Stimulated activated CD4-positive, alpha-beta T cell treated with anti-CD3 and anti-CD28 coated beads, Interleukin-12 subunit alpha, Interleukin-12 subunit beta, amount 100 ng/mL, for 48 hours (primary cell): ENCODE measurements at regions not wholly inside any gene's neighbourhood (a gene's known extent, or its start where the extent isn't known, plus 50 kb on each side); places are given as distances from the start of the nearest gene placed in this dataset.
"Not testable (repeated sequence)": the region's sequence is repeated elsewhere in the genome, so short reads cannot be mapped to it uniquely, and the experiment has no call there.

Experiments used
- DNase-seq, 3 donors: peaks; one replicate each; pipeline ENCODE4 v3.0.0-alpha.2; 2020; ENCODE audit warnings: low read depth in 2 of 3, low spot score in 1 of 3

DNA sequence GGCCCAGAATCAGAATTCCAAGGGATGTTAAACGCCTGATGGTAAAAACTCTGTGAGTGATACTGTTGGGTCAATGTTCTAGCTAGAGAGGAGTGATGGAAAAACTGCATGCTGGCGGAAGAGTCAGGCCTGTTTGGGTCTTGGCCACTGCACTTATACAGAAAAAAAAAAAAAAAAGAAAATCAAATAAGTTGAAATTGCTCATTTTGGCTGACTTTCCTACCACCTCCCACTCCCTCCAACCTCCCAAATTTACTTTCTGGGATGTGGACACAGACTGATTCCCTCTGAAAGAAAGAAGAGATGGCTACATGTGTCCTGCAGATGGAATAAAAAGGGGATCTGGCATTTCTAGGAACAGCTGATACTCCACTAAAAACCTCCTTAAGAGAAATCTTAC lies 234.1 kb upstream of the GIMD1 start:
- no peak for DNase-seq

DNA sequence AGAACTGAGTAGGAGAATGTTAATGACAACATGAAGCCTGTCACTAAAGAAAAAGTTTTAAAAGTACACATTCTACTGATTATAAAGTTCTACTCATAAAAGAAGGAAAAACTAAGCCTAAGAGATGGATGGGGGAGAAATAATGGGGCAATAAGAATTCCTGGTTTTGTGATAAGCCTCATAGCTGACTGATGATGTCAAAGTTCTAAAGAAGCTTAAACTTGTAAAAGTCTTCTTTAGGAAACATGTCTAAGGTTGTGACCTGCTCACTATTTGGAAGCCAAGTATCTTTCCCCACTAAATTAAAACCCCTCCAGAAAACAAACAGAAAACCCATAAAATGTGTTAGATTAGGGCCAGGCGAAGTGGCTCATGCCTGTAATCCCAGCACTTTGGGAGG lies 232.9 kb upstream of the GIMD1 start:
- no peak for DNase-seq

DNA sequence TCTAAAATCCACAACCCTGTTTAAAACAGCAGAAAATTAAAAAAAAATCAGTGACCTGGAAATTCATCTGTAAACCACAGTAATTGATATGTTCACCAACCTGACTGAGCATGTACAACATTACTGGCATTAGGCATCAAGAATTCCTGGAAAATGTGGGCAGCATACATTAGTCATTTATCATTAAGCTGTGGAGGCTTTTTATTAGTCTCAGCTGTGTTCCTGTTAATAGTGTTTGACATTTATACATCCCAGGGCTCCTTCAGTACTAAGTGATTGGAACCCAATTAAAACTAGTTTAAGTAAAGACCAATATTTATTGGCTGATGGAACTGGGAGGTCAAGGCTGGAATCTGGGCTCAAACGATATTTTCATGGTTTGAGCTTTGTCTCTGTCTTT lies 227.3 kb upstream of the GIMD1 start:
- no peak for DNase-seq

DNA sequence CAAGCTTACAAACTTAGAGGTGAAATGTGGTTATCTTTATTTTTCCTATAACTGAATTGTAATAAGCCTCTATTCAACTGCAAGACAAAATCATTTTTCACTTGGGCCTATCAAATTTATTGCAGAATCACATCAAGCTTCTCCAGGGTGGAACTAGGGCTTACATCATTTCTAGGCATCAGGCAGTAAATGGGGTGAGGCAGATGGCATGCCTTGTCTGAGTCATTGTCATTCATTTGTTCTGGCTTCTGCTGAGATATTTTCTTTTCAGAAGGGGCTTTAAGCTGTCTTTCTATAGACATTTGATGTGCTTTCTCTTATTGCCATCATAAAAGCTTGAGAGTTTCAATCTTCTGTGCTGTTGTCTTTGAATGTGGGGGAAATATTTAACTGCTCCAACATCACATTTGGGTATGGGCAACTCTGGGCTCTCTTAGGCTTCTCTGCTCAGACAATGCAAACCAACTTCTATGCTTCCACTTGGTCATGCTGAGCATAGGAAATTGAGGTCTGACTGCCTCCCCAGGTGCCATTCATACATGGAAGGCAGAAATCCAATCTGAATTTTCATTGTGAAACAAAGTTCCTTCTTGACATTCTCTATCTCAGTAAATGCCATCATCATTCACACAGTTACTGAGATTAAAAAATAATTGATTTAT lies 225.8 kb upstream of the GIMD1 start:
- DNase-seq: no peak

DNA sequence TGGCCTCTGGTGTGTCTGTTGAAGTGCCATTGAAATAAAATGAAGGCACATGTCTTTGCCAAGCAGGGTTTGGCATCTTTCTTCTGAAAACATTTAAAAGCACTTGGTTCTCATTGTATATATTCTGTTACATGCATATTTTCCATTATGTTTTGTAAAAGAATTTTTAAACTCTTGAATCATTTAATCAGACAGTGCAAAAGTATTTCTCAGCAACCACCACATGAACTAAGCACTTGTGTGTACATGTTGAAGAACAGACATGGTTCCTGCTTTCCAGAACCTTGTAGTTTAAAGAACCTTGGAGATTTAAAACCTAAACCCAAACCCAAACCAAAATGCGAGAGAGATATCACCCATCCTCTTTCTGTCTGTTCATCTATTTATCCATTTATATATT lies 220.3 kb upstream of the GIMD1 start:
- no peak for DNase-seq

DNA sequence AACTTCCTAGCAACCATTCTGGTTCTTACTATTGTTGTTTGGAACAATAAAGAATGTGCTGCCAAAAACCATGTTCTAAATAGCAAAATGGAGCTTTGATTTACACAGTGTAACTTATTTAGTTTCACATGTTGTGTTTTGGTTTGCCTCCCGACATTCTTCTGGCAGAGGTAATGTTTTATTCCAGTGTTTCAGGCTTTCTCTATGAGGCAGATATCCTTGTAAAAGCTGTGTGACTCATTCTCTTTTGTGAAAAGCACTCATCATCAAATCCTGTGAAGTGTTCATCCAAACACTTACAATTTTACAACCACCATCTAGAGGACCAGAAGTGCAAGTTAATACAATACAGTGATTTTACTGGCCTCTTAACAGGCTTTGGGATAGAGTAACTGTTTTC lies 219.0 kb upstream of the GIMD1 start:
- no peak for DNase-seq

DNA sequence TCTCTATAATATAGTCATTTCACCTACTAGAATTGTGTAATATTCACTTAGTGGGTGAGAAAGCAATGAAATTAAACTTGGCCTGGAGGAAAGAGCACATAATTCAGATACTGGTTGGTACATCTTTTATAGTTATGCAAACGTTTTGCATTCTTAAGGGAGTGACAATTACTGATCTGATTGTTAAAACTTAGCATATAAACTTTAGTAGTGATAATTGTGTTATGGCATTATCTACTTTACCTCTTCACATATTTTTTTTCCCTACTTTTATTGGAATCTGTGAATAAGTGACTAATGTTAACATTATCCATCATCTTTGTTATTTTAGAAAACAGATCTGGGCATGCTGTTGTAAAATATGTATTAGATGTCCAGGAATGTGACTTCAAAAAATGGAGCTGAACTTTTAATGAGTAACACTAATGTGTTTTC lies 217.4 kb upstream of the GIMD1 start:
- DNase-seq: no peak

DNA sequence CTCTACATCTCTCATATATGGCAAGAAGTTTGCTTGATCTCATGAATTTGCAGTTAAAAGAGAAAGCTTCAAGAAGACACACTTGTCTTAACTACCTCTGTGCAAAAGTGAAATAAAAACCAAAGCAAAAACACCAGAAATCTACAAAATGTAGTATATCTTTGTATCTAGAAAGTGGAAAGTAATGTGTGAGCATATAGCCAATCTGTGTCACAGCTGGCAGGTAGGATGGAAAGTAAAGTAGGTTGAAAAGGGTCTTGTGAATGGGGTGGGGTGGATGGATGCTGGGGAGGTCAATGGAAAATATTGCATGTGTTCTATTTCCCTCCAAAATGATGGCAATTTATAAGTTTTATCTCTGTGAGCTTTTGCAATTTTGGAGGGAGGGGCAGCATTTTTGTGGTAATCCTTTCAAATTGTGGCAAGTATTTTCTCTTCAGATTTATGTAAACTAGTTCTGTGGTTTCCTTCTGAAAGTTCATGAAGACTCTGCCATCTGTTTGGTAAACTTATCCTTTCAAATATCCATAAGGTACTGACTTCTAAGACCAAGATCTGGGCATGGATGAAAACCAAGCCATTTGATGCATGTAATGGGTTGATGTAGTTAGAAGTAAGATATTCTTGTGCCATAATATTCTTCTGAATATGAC lies 215.9 kb upstream of the GIMD1 start:
- no peak for DNase-seq

DNA sequence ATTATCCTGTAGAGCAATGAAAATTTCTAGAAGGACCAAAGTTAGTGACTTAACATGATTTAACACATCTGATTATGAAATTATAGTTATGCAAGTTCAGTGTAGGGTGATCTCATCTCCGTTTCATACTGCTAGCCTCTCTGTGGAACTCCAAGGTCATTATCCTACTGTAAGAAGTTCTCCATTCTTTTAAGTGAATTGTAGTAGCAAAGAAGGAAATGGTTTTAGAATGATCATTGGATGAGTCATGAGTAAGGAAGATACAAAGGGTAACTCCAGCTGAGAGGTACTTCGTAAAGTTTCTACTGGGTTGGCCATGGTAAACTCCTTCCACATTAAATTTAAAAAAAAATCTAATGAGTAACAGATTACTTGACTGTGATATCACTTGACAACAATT lies 215.0 kb upstream of the GIMD1 start:
- no peak for DNase-seq

DNA sequence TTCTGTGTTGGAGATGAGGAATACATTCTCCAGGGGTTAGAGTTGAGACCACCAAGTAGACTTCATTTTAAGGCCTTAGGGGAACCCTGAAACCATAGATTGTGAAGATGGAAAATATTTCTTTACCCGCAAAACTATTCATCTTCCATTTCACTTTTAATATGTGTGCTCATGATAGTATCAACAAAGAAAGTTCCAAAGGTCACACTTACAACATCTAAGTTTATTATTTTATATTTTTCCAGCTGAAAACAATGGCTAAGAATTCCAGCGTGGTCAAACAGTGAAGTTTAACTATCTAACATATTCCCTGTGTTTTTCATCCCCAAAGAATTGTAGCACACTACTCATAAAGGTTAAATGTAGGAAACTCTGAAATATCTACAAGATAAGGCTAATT lies 214.5 kb upstream of the GIMD1 start:
- DNase-seq: no peak

DNA sequence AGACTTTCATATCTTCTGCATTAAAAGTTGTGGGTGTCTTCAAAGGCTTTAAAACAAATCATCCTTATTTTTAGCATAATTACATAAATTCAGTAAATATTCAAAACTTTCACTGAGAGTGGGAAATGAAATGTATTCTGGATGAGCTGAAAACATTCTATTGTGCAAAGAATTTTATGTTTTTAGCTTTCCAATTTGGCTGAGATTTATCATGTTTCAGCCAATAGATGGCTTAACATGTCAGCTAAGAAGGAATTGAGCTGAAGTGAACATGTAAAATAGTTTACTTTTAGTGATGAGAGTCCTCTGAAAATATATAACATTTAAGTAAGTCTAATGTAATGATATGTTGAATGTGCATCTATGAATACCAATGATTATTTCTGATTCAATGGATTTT lies 213.5 kb upstream of the GIMD1 start:
- no peak for DNase-seq

DNA sequence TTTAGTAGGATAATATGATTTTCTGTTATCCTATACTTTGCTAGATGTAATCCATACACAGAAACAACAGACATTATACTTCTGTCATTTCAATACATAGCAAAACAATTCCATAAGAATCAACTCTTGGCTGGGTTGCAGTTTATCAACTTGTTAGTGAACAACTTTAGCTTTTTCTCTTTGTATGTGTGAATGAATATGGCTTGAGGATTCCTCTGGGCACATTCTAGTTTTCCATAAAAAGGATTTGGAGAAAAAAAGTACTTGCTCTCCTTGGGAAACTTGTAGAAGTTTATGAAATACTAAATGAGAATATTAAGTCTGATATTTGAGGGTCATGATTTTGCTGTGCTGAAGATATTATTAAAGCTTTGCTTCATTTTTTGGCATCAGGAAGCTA lies 210.7 kb upstream of the GIMD1 start:
- no peak for DNase-seq

DNA sequence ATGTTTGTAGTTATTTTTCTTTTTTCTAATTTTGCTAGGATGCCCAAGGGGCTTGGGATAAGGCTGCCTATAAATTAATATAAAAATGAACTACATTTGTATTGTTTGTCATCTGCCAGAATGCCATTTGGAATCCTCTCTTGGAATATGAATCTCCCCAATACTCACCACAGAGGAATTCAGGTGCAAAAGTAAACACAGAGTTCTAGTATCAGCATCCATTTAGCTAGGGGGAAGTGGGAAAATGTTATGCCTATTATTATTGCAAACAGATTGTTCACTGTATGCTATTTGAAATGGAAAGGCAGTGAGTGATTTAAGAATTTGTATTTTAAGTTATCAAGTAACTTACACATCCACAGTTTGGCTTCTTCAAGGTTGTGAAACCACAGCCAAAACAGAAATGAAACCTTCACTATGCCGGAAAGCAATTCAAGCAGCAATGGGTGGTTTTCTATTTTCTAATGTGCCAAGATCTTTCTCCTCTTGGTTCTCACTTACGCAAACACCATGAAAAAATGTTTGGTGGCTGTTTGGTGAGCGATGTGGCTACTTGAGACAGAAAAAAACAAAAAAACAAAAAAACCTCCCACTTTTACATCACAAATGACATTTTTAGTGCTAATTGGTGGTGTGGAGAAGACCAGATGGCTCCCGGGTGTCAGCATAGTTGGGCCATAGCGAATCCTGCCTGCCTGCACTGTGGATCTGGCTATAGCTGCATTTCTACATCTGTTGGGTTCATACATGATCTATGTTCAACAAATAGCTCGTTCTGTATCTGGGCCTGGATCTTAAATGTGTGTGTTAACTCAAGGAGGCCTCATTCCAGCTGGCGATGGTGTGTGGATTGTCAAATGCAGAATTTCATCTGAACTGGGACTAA lies 200.8 kb upstream of the GIMD1 start:
- no peak for DNase-seq

DNA sequence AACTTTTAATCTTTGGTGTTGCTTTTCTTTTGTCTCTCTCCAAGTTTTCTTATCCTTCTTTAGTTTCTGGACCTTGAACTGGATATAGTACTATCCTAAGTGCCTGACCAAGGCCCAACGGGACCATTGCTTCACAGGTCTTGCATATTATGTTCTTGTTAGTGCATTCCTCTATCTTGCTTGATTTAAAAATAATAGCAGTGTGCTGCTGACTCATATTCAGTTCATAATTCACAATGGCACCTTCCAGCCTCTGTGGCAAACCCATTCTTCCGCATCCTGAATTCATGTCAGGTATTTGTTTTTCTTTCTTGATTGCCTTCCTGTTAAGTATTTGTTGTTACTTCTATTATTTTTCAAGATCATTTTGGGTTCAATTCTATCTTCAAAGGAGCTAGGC lies 197.1 kb upstream of the GIMD1 start:
- no peak for DNase-seq

DNA sequence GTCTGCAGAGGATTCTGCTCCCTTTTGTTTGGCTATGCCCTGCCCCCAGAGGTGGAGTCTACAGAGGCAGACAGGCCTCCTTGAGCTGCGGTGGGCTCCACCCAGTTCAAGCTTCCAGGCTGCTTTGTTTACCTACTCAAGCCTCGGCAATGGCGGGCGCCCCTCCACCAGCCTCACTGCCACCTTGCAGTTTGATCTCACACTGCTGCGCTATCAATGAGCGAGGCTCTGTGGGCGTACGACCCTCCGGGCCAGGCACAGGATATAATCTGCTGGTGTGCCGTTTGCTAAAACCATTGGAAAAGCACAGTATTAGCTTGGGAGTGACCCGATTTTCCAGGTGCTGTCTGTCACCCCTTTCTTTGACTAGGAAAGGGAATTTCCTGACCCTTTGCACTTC lies 195.1 kb upstream of the GIMD1 start:
- not testable (repeated sequence) for DNase-seq

DNA sequence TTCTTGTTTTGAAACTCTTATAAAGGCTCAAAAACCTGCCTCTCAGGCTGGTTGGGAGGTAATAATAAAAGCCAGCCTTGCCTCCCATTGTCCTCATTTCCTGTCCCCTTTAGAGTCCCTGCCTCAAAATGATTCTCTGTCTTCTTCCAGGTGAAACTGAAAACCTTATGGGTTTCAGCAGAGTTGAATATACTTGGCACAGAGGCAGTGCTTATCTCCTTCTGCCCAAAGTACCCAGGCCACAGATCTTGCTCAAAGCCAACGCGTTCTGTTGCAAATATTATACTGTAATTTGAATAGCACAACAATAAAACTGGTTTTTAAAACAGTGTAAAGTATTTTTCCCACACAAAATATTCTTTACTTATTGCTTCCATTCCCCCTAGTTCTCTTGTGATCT lies 183.1 kb upstream of the GIMD1 start:
- no peak for DNase-seq

DNA sequence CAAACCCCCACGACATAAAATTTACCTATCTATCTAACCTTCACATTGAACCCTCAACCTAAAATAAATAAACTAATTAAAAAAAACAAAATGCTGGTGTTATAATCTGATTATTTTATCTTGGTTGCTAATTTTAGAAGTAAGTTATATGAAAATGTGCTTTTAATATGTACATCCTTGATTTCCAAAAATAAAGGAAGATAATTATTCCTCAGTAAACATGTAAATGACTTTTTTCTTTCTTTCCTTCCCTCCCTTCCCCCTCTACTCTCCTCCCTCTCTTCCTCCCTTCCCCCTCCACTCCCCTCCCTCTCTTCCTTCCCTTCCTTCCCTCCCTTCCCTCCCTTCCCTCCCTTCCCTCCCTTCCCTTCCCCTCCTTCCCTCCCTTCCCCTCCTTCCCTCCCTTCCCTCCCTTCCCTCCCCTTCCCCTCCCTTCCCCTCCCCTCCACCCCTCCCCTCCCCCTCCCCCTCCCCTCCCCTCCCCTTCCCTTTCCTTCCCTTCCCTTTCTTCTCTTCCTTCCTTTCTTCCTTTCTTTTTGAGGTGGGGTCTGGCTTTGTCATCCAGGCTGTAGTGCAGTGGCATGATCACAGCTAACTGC lies 180.0 kb upstream of the GIMD1 start:
- DNase-seq: no peak

DNA sequence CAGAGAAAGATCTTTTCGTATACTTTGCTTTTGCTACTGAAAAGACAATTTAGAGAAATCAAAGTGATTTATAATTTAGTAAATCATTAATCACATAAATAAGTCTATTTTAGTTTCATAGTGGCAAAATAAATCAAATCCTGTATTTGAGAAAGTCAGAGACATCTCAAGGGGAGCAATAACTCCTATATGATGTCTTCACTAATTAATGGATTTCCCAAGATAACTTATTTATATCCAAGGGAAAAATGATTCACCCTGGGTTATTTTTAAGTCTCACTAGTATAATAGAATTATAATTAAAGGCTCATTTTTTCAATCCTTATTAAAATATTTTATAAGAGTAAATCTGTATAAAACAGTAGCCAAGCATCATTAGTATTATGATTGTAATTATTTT lies 177.8 kb upstream of the GIMD1 start:
- no peak for DNase-seq

DNA sequence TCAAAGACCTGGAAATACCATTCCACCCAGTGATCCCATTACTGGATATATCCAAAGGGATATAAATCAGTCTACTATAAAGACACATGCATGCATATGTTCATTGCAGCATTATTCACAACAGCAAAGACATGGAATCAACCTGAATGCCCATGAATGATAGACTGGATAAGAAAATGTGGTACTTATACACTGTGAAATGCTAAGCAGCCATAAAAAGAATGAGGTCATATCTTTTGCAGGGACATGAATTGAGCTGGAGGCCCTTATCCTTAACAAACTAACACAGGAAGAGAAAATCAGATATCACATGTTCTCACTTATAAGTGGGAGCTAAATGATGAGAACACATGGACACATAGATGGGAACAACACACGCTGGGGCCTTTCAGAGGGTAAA lies 174.0 kb upstream of the GIMD1 start:
- DNase-seq: not testable (repeated sequence)

DNA sequence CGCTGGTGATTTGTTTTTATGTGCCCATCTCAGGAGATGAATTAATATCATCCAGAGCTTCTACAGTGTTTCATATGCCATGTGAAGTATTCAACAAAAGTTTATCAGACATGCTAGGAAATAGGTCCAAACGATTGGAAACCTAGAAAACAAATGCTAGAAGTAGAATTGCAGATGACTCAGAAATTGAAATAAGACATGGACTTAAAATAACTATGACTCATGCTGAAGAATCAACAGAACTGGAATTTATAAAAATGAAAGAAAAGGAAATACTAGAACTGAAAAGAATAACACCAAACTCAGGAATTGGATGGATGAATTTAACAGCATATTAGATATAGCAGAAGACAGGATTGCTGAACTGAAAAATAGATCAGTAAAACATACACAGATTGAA lies 172.7 kb upstream of the GIMD1 start:
- DNase-seq: no peak

DNA sequence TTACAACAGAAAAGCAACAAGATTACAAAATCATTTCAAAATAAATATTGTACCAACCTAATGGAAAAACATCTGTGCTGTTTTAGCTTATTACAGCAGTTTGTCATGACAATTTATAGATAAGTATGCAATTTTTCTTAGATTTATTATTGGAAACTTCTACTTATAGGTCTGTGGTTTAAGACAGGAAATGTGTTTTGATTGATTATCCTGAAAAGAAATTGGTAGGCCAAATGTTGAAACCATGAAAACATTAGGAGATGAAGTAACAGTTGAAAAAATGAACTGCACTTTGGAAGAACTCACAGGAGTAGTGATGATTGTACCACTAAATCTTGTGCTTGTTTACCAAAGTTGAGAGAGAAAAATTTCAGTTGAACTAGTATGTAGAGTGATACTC lies 162.2 kb upstream of the GIMD1 start:
- no peak for DNase-seq

DNA sequence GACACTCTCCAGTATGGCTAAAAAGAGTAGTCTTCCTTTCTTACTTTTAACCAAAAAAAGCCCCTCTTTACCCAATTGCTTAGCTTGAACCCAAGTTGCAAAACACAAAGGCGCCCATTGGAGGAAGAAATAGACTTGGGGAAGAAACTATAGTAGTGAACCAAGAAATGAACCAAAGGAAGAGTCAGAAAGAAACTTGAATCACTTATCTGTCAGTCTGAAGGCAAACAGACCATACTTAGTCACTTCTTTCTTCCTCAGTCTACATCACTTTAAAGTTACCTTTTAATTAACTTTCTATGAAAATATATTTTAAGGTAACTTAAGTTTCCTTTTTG lies 161.4 kb upstream of the GIMD1 start:
- DNase-seq: no peak
